ENCODE measurements at regions not wholly inside any gene's neighbourhood (a gene's known extent, or its start where the extent isn't known, plus 50 kb on each side); places are given as distances from the start of the nearest gene placed in this dataset.

- TF ChIP-seq CTCF (IDR thresholded peaks at IDR 0.05; ENCODE audit: poor library complexity) (no peak), EZH2 (IDR thresholded peaks at IDR 0.05; ENCODE audit: borderline replicate concordance) (no peak), EZH2phosphoT487 (IDR thresholded peaks at IDR 0.05; ENCODE audit: low read depth, severe bottlenecking, unreplicated experiment) (no peak)
These were observed 297.3 kb downstream of the CYP26B1 start for GRCh38 chr2:71850306-71850801.

Data from hepatocyte (in vitro differentiated cells).